Testis (tissue), 2 donors: ENCODE measurements at regions not wholly inside any gene's neighbourhood (a gene's known extent, or its start where the extent isn't known, plus 50 kb on each side); places are given as distances from the start of the nearest gene placed in this dataset.

ENCODE experiments used
- POLR2A ChIP-seq: fragments of 450-650 bp; IDR thresholded peaks from one replicate; pipeline ENCODE4 v1.6.1; 2017; ENCODE audit warnings: antibody characterized with exemption, mild to moderate bottlenecking, moderate library complexity
- TF ChIP-seq, protein P1 (sequence below), 3 experiments: fragments of 450-650 bp in 2 of 3; fragments of 200-600 bp in 1 of 3; sonication (generic) in 1 of 3; IDR thresholded peaks; one replicate each; pipeline ENCODE4 v1.5.1; 2016 to 2019; ENCODE audit warnings: antibody characterized with exemption in 3 of 3, mild to moderate bottlenecking in 2 of 3, moderate library complexity in 1 of 3

DNA sequence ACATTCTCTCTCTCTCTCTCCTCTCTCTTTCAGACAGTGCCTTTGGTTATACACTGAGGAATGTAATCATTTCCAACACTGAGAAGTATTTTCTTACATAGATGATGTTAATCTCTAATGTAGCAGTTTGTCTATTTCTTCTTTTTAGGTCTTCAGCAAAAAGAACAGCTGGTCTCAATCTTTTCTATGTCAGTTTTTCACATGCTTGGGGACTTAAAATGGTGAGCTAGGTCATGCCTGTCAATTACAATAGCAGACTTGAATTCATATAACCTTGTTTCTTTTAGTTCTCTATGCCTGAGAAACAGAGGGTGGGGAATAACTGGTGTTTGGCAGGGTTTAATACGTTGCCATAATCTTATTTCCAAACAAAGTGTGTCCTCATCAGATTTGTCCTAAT, 786.2 kb downstream of the SQOR start:
- TF ChIP-seq, protein P1, sequence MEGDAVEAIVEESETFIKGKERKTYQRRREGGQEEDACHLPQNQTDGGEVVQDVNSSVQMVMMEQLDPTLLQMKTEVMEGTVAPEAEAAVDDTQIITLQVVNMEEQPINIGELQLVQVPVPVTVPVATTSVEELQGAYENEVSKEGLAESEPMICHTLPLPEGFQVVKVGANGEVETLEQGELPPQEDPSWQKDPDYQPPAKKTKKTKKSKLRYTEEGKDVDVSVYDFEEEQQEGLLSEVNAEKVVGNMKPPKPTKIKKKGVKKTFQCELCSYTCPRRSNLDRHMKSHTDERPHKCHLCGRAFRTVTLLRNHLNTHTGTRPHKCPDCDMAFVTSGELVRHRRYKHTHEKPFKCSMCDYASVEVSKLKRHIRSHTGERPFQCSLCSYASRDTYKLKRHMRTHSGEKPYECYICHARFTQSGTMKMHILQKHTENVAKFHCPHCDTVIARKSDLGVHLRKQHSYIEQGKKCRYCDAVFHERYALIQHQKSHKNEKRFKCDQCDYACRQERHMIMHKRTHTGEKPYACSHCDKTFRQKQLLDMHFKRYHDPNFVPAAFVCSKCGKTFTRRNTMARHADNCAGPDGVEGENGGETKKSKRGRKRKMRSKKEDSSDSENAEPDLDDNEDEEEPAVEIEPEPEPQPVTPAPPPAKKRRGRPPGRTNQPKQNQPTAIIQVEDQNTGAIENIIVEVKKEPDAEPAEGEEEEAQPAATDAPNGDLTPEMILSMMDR (IDR thresholded peaks at IDR 0.05): no peak
- TF ChIP-seq POLR2A: no peak
